Effector CD8-positive, alpha-beta T cell (primary cell): ENCODE measurements at regions not wholly inside any gene's neighbourhood (a gene's known extent, or its start where the extent isn't known, plus 50 kb on each side); places are given as distances from the start of the nearest gene placed in this dataset.

Source experiments
- DNase-seq: peaks from one replicate; lab custom pipeline; 2025; lab: John Stamatoyannopoulos, UW

DNA sequence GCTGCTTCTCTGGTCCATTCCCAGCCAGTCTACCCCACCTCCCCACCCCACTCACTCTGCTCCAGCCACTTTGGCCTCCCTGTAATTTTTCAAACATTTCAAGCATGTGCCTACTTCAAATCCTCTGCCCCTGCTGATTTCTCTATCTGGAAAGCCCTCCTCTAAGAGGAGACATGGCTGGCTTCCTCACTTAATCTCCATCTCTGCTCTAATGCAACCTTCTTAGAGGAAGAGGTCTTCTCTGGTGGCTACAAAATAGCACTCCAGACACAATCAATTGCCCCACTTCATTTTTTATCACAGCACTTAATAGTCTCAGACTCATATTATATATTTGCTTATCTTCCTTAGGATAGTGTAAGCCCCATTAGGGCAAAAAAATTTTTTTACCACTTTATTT, 161.1 kb upstream of the SLC39A10 start:
- no peak for DNase-seq

DNA sequence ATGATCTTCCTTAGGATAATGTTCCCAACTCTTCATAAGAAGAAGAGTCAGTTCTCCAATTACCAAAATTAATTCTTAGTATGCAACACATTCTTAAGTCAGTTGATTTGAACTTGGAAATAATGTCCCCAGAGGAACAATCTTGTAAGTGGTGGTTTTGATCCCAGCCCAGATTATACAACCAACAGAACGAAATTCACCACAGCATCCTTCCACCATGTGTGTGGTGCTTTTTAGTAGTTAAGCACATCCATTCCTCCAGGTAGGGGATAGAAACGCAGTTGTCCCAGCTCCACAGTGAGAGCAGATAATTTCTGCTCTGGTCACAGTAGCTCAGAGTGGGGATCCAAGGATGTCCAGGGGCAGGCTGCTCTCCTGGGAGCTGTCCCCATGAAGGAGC, 161.7 kb upstream of the SLC39A10 start:
- no peak for DNase-seq

DNA sequence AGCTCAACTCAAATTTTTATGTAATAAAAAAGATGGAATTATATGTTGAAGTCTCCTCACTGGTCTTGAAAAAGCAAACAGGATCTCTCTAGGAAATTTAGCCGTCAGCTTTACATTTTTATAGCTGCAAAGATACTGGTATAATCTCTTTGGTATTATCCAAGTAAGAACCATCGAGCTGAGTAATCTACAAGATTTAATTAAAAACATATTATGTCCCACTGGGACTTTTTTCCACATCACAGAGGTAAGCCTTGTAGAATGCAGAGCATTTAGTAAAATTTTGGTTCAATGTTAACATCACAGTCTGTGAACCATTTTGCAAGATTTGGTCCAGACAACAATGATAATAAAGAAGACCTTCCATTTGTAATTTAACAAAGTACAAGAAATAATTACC, 162.6 kb upstream of the SLC39A10 start:
- DNase-seq, result no peak

DNA sequence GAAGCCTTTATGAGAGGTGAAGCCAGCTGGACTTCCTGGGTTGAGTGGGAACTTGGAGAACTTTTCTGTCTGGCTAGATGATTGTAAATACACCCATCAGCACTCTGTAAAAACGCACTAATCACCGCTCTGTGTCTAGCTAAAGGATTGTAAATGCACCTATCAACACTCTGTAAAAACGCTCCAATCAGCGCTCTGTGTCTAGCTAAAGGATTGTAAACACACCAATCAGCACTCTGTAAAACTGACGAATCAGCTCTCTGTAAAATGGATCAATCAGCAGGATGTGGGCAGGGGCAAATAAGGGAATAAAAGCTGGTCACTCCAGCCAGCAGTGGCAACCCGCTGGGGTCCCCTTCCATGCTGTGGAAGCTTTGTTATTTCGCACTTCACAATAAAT, 163.6 kb upstream of the SLC39A10 start:
- DNase-seq, result no peak

DNA sequence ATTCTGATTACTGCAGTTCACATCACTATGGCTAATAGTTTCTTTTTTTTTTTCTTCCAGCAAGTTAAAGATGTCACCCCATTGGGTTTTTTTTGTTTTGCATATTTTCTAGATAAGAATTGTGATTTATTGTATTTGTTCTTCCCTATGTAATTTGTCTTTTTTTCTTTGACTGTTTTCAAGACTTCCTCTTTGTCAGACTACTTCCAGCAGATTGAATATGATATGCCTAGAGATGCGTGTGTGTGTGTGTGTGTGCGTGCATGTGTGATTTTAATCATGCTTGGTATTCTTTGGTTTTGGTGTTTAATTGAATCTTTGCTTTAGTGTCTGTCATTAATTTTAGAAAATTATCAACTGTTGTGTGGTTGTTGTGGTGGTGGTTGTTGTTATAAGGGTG, 166.7 kb upstream of the SLC39A10 start:
- no peak for DNase-seq

DNA sequence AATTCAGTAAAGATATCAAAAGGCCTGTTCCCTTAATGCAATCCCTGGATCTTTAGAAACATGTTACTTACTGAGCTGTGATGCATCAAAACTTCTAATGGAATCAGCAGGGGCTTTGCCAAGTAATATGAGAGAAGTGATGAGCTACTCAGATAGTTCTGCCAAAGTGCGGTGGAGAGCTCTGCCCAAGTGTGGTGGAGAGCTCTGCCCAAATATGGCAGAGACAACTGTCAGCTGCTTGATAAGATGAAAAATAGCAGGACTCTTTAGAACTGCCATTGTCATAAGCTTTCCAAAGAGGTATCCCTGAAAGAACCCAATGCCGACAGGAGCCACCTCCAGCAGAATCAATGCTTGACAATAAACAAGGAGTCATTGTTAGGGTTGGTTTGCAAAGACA, 167.9 kb upstream of the SLC39A10 start:
- no peak for DNase-seq

DNA sequence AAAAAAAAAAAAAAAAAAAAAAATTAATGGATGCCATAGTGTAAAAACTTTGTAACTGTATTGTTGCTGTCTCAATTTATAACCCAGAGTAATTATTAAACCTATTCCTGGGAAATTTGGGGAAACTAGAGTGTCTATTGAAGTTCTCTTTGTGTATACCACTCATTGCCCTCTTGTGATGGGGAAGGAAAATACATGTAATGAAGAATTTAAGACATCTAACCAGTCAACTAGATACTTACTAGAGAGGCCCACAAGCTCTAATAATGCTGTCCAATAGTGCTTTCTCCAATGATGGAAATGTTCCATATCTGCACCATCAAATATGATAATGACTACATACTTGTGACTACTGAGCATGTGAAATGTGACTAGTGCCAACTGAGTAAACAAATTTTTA, 168.5 kb upstream of the SLC39A10 start:
- DNase-seq, result no peak

DNA sequence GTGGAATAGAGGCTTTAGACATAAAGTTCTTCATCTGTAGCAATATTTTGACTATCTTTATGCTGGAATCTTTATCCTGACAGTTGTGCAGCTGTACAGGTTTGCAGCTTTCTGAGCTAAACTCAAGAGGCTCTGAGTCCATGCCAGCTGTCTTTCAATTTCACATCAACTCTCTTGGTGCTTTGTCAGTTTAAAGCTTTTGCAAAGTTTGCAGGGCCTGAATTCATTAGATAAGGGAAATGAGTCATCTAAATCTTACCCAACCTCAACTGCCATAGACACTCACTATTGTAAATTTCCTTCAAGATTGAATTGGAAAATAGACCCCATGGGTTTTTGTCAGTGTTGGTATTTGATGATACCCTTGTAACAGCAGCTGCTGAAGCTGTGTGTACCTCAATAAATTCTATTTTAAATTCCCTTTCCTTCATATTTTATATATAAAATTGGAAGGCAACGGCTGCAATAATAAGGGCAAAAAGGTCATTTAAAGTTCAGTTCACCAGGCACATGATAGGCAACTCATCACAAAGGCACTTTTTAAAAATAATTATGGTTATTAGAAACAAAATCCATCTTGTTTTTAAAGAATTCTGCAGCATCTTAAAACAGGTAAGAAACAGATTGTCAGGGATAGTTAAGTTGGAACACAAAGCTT, 169.9 kb upstream of the SLC39A10 start:
- DNase-seq, result no peak

DNA sequence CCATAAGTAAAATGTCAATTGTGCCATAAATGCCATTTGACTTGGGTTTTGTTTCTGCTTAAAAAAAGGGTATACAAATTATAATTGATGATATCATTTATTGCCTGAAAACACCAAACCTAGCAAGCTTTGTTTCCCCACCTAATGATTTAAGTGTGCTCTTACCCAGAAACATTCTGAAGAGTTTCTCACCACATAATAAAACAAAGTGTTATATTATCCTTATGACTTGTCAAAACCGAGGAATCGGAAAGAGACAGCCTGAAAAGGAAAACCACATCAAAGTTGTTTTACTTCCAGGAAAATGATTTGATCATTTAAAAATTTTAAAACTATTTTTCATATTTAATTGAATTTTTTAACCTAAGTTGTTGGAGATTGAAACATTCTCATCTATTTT, 170.5 kb upstream of the SLC39A10 start:
- no peak for DNase-seq

DNA sequence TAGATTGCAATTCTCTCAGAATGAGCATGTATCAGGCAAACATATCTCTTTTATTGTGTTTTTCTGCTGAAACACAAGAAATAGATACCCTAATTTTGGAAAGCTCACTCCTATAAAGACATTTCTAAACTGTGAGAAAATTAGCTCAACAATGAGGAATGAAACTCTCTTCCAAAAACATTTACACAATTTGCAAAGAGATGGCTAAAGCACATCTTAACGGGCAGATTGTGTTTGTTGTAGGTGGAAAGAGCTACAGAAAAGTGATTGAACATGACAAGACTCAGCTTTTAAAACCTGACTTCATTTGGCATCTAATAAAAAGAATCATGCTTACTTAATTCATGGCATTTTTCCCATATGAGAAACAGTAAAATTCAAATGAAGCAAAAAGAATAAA, 175.0 kb upstream of the SLC39A10 start:
- DNase-seq, result no peak

DNA sequence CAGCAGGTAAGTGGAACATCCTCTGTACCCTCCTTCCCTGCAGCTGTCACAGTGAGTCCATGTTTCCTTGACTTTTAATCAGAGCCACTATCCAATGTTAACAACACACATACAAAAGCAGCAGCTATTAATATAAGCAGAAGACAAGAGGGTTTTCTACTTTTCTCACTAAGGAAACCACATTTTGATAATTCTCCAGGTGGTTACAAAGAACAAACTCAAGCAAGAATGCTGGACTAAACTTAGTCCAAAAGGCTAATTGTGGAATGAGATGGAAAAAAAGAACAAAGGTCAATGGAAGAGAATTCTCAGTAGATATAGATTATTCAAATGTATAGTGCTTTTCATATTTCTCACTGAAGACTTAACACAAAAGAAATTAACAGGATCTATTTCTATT, 176.9 kb upstream of the SLC39A10 start:
- no peak for DNase-seq

DNA sequence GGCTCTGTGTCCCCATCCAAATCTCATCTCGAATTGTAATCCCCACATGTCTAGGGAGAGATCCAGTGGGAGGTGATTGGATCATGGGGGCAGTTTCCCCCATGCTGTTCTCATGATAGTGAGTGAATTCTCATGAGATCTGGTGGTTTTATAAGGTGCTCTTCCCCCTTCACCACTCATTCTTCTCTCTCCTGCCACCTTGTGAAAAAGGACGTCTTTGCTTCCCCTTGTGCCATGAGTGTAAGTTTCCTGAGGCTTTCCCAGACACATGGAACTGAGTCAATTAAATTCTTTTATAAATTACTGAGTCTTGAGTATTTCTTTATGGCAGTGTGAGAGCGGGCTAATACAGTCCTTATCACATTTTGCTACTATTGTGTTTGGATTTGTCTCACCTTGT, 177.6 kb upstream of the SLC39A10 start:
- DNase-seq, result no peak

DNA sequence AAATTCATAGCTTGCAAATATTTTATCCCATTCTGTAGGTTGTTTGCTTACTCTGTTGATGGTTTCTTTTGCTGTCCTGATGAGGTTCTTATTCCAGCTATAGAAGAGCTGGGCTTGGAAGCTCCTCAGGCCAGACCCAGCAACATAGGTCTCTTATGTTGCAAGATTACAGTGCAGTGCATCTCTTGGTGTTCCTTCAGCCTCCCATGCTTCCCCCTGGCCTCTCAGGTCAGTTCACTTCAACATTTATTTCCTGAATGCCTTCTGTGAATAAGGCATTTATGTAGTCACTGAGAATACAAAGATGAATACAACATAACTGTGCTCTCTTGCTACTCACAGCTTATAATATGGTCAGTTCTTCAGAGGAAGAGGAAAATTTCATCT, 179.0 kb upstream of the SLC39A10 start:
- DNase-seq, result no peak

DNA sequence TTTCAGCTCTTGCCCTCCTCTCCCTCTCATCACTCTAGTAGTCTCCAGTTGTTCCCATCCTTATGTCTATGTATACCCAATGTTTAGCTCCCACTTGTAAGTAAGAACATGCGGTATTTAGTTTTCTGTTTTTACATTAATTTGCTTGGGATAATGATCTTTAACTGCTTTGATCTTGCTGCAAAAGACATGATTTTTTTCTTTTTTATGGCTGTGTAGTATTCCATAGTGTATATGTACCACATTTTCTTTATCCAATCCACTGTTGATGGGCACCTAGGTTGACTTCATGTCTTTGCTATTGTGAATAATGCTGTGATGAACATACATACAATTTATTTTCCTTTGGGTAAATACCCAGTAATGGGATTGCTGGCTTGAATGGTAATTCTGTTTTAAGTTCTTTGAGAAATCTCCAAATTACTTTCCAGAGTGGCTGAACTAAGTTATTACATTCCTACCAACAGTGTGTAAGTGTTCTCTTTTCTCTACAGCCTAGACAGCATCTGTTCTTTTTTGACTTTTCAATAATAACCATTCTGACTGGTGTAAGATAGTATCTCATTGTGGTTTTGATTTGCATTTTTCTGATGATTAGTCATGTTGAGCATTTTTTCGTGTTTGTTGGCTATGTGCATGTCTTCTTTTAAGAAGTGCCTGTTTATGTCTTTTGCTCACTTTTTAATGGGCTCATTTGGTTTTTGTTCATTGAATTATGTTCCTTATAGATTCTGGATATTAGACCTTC, 179.6 kb upstream of the SLC39A10 start:
- DNase-seq, result no peak

DNA sequence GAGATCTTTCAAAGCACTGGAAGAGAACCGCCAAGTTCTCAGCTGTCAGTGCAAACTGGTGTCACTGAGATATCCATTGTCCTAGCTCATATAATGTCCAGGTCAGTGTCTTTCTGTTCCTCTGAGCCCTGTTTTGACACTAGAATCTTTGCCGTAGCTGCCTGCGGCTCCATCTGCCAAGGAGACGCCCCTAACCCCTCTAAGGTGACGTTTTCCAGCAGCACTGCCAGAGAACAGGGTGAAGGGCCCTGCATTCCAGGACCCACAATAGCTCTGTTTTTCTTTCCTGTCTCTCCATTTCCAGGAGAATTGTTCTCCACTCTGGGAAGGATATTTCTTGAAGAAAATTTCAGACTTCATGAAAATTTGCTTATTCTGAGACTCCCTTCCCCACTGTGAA, 181.7 kb upstream of the SLC39A10 start:
- DNase-seq, result no peak

DNA sequence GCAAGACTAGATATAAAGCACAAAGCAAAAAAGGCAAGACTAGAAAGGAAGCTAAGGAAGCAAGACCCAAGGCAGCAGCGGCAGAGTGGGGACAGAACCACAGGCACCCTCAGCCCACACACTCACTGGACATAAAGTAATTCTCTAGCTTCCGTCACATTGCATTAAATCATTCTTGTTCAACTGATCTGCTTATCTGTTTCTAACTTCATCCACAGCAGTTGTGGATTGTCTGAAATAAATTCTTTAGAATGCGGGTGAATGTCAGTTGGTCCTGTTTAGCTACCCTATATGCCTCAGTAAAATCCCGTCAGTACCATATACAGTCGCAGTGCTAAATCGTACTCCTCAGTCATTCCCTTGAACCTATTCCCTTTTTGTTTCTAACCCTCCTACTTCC, 183.2 kb upstream of the SLC39A10 start:
- DNase-seq, result no peak

DNA sequence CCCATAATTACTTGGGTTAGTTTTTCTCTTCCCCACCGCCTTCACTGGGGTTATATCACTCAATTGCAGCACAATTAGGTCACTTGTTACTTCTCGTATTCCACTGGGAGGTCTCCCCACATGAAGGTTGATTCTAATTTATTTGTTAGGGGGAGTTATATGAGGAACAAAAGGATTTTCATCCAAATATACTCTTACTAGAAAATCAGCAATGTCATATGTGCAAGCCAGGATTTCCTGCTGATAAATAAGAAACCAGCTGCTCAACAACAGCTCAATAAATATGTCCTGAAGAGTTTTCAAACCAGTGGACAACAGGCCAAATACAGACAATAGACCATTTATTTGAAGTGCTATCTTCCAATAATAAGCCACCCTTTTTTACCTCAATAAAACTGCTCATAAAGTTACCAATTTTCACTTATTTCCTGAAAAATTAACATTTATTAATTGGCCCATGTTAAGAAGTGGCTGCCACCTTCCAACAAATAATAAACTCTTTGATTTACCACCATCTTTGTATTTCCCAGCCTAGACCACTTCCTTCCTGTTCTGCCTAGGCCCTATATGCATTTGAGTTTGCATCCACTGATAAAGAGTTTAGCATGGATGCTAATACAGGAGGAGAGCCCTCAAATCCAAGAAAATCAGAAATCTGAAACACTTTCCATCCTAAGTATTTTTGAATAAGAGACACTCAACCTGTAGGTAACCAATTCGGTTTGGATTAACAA, 184.4 kb upstream of the SLC39A10 start:
- DNase-seq, result no peak

DNA sequence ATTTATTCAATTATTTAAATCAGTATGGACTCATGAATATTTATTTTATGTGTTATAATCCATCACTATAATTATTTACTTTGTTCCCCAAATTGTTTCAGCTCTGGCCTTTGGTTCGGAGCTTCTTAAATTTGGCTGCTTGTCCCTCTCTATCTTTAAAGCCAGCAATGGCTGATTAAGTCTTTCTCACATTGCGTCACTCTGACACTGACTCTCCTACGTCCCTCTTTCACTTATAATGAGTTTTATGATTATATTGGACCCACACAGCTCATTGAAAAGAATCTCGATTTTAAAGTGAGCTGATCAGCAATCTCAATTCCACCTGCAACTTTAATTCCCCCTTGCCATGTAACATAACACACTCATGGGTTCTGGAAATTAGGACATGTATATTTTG, 185.2 kb upstream of the SLC39A10 start:
- DNase-seq, result no peak

DNA sequence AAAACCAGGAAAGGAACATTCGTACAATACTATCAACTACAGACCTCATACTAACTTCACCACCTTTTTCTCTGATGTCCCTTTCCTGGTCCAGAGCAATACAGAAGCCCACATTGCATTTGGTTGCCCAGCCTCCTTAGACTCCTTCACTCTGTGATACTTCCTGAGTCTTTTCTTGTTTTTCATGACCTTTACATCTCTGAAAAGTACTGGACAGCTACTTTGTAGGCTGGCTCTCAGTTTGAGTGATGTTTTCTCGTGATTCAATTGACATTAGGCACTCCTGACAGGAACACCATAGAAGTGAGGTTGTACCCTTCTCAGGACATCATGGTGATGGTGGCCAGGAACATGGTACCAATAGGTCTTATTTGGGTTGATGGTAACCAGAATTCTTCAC, 185.9 kb upstream of the SLC39A10 start:
- DNase-seq, result no peak

DNA sequence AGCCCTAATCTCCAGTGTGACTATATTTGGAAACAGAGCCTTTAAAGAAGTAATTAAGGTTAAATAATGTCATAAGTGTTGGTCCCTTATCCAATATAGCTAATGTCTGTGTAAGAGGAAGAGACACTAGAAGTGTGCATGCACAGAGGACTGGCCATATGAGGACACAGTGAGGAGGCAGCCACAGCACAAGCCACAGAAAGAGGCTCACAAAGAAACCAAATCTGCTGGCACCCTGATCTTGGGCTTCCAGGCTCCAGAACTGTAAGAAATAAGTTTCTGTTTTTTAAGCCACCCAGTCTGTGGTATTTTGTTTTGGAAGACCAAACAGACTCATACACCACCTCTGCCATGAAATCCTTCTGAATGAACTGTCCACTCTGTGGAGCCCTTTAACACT, 186.4 kb upstream of the SLC39A10 start:
- no peak for DNase-seq

DNA sequence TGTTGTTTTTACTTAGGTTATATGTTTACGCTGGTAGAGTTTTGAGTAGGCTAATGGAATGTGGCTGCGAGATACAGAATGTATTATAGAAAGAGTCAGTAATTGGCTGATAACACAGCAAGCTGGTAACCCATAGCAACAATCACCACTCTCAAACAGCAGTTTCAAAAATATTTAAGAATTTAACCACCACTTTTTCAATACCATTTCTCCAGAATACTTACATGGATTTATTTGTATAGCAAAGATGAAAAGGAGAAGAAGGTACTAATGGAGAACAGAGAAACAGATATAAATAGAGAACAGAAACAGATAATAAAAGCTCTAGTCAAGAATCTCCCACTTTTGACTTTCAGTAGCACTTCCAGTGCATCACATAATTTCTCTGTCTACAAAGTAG, 188.3 kb upstream of the SLC39A10 start:
- no peak for DNase-seq

DNA sequence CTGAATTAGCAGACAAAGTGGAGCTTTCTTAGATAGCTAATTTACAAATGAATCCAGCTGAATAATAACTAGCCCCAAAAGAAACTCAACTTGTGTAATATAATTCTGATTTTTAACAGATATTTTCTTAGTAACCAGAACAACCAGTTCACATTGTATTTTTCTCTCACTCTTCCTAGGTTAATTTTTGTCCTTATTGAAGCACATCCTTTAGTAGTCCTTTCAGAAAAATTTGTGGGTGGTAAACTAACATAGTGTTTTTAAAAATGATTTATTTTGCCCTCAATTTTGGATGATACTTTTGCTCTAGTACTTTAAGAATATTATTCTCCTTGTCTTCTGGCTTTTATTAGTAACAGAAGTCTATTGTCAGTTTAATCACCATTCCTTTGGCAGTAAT, 190.6 kb upstream of the SLC39A10 start:
- no peak for DNase-seq

DNA sequence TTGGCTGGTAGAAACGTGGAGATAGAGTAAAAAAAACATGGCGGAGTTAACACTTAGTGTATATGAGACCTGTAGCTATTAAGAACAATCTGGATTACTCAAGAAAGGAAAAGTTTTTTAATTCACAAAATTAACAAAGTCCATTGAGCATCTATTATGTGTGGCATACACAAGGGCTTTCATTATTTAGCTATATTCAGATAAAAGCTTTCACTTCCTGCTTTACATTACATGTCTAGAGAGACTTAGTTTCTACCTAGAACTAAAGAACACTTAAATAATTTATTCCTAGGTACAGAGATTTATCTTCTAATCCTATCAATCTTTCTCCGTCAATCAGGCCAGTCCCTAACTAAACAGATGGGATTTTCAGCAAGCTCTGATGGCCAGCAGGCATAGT, 196.0 kb upstream of the SLC39A10 start:
- no peak for DNase-seq
